IMR-90 (cell line): ENCODE measurements at regions not wholly inside any gene's neighbourhood (a gene's known extent, or its start where the extent isn't known, plus 50 kb on each side); places are given as distances from the start of the nearest gene placed in this dataset.

Experiments
- ATAC-seq: fragments of 200-7000 bp; cut with Tn5 transposase; 2 replicates; pipeline ENCODE4 v1.9.1; 2020; ENCODE audit warnings: low read depth, mild to moderate bottlenecking, moderate library complexity
- BruUV-seq: library from RNA; stranded (reverse); fragments of 400-500 nt; replicated peaks from 2 replicates; lab custom pipeline; 2021; lab: Mats Ljungman, UMichigan
- CTCF ChIA-PET: fragments of 300-600 bp; formaldehyde crosslinking; extraction: SDS; loops from one replicate; lab custom pipeline; 2021; ENCODE audit warnings: antibody characterized with exemption; lab: Yijun Ruan, JAX
- POLR2A ChIA-PET: fragments of 300-600 bp; sonication (Branson Sonifier 250); formaldehyde crosslinking; loops from one replicate; lab custom pipeline; 2022; ENCODE audit warnings: antibody characterized with exemption; ENCODE audit not compliant: unreplicated experiment; lab: Charles Lee
- DNase-seq: peaks from one replicate; pipeline ENCODE4 v3.0.0; 2013
- H2AFZ ChIP-seq: replicated peaks from 2 replicates; pipeline ENCODE3; 2013; ENCODE audit warnings: low read length, mild to moderate bottlenecking; ENCODE audit not compliant: poor library complexity
- H2AK5ac ChIP-seq: 2 replicates; pipeline ENCODE4 v1.6.1; 2013; ENCODE audit warnings: low read depth, low read length, inconsistent platforms
- H2AK9ac ChIP-seq: replicated peaks from 2 replicates; pipeline ENCODE3; 2013; ENCODE audit warnings: mild to moderate bottlenecking, low read depth, low read length, moderate library complexity; ENCODE audit not compliant: poor library complexity
- H2BK120ac ChIP-seq: 2 replicates; pipeline ENCODE4 v1.6.1; 2013; ENCODE audit warnings: low read depth, low read length, inconsistent platforms
- H2BK15ac ChIP-seq: 3 replicates; pipeline ENCODE4 v1.6.1; 2013; ENCODE audit warnings: low read depth, low read length, inconsistent platforms
- H2BK20ac ChIP-seq: 2 replicates; pipeline ENCODE4 v1.6.1; 2013; ENCODE audit warnings: low read depth, mild to moderate bottlenecking, inconsistent platforms, low read length, moderate library complexity
- H2BK5ac ChIP-seq: 2 replicates; pipeline ENCODE4 v1.6.1; 2013; ENCODE audit warnings: mild to moderate bottlenecking, low read depth, low read length, inconsistent platforms; ENCODE audit not compliant: poor library complexity, severe bottlenecking
- H3K14ac ChIP-seq: replicated peaks from 2 replicates; pipeline ENCODE4 v1.6.1; 2013; ENCODE audit warnings: low read depth, low read length, inconsistent platforms
- H3K18ac ChIP-seq: 2 replicates; pipeline ENCODE4 v1.6.1; 2013; ENCODE audit warnings: low read depth, low read length, control low read depth
- H3K23ac ChIP-seq: 2 replicates; pipeline ENCODE4 v1.6.1; 2013; ENCODE audit warnings: low read depth, low read length, inconsistent platforms
- H3K27ac ChIP-seq: 2 replicates; pipeline ENCODE4 v1.5.1; 2013; ENCODE audit warnings: mild to moderate bottlenecking, control low read depth, low read length; ENCODE audit not compliant: insufficient read depth
- H3K27me3 ChIP-seq: 2 replicates; pipeline ENCODE4 v1.6.1; 2013; ENCODE audit warnings: low read length; ENCODE audit not compliant: control insufficient read depth, insufficient read depth
- H3K36me3 ChIP-seq: 2 replicates; pipeline ENCODE4 v1.6.1; 2013; ENCODE audit warnings: low read length, mixed read lengths; ENCODE audit not compliant: control insufficient read depth, insufficient read depth
- H3K4ac ChIP-seq: 2 replicates; pipeline ENCODE4 v1.6.1; 2013; ENCODE audit warnings: low read depth, low read length, inconsistent platforms
- H3K4me1 ChIP-seq: 2 replicates; pipeline ENCODE4 v1.6.1; 2013; ENCODE audit warnings: low read length, mixed read lengths; ENCODE audit not compliant: control insufficient read depth, insufficient read depth
- H3K4me2 ChIP-seq: 2 replicates; pipeline ENCODE4 v1.6.1; 2013; ENCODE audit warnings: low read depth, mild to moderate bottlenecking, control low read depth, low read length, moderate library complexity
- H3K4me3 ChIP-seq: 2 replicates; pipeline ENCODE4 v1.5.1; 2013; ENCODE audit warnings: low read depth, mild to moderate bottlenecking, control low read depth, low read length, moderate library complexity; ENCODE audit not compliant: insufficient read depth
- H3K56ac ChIP-seq: 2 replicates; pipeline ENCODE4 v1.6.1; 2013; ENCODE audit warnings: low read length, inconsistent platforms; ENCODE audit not compliant: insufficient read depth; ENCODE audit errors: extremely low read depth
- H3K79me1 ChIP-seq, 2 experiments: 2 replicates each; pipeline ENCODE4 v1.6.1; 2013; ENCODE audit warnings: low read length in 2 of 2, inconsistent platforms in 1 of 2, low read depth in 1 of 2
- H3K9ac ChIP-seq: 2 replicates; pipeline ENCODE4 v1.6.1; 2013; ENCODE audit warnings: low read depth, low read length, control low read depth
- H3K9me1 ChIP-seq: 2 replicates; pipeline ENCODE4 v1.6.1; 2013; ENCODE audit warnings: low read length, inconsistent platforms; ENCODE audit not compliant: insufficient read depth
- H3K9me3 ChIP-seq: 2 replicates; pipeline ENCODE4 v1.6.1; 2013; ENCODE audit warnings: low read length; ENCODE audit not compliant: control insufficient read depth, insufficient read depth
- H4K20me1 ChIP-seq: 2 replicates; pipeline ENCODE4 v1.6.1; 2013; ENCODE audit warnings: low read length, inconsistent platforms; ENCODE audit not compliant: insufficient read depth
- H4K5ac ChIP-seq: 2 replicates; pipeline ENCODE4 v1.6.1; 2013; ENCODE audit warnings: mild to moderate bottlenecking, low read depth, low read length, control low read depth
- H4K8ac ChIP-seq, 2 experiments: 2 replicates each; pipeline ENCODE4 v1.6.1; 2013; ENCODE audit warnings: low read depth in 2 of 2, low read length in 2 of 2, control low read depth in 1 of 2, inconsistent platforms in 1 of 2
- H4K91ac ChIP-seq: 2 replicates; pipeline ENCODE4 v1.6.1; 2013; ENCODE audit warnings: low read depth, low read length, inconsistent platforms; ENCODE audit not compliant: insufficient read depth
- BHLHE40 ChIP-seq: fragments of 150-350 bp; IDR thresholded peaks from 2 replicates; pipeline ENCODE4 v1.6.1; 2016; ENCODE audit warnings: mild to moderate bottlenecking, low read depth, low read length
- CEBPB ChIP-seq: IDR thresholded peaks from 2 replicates; pipeline ENCODE4 v1.6.1; 2012; ENCODE audit warnings: low read depth, low read length, improper control_type of control experiment
- CHD1 ChIP-seq: IDR thresholded peaks from 2 replicates; pipeline ENCODE4 v1.6.1; 2012; ENCODE audit warnings: low read depth, low read length, improper control_type of control experiment
- FOS ChIP-seq: fragments of 150-350 bp; IDR thresholded peaks from 2 replicates; pipeline ENCODE4 v1.6.1; 2016; ENCODE audit warnings: low read depth, low read length
- MAFK ChIP-seq: IDR thresholded peaks from 2 replicates; pipeline ENCODE4 v1.6.1; 2012; ENCODE audit warnings: low read depth, low read length, improper control_type of control experiment
- MAZ ChIP-seq: IDR thresholded peaks from 2 replicates; pipeline ENCODE4 v1.6.1; 2012; ENCODE audit warnings: low read depth, mild to moderate bottlenecking, low read length, improper control_type of control experiment, moderate library complexity, borderline replicate concordance
- MXI1 ChIP-seq: IDR thresholded peaks from 2 replicates; pipeline ENCODE4 v1.6.1; 2012; ENCODE audit warnings: low read depth, mild to moderate bottlenecking, low read length, moderate library complexity, borderline replicate concordance
- NFE2L2 ChIP-seq: fragments of 150-350 bp; IDR thresholded peaks from 2 replicates; pipeline ENCODE4 v1.6.1; 2016; ENCODE audit warnings: low read depth, mild to moderate bottlenecking, low read length
- POLR2A ChIP-seq: IDR thresholded peaks from 2 replicates; pipeline ENCODE4 v1.6.1; 2012; ENCODE audit warnings: mild to moderate bottlenecking, low read depth, low read length
- RAD21 ChIP-seq: IDR thresholded peaks from 2 replicates; pipeline ENCODE4 v1.6.1; 2012; ENCODE audit warnings: low read length, improper control_type of control experiment
- RCOR1 ChIP-seq: IDR thresholded peaks from 2 replicates; pipeline ENCODE4 v1.6.1; 2012; ENCODE audit warnings: mild to moderate bottlenecking, low read length, improper control_type of control experiment; ENCODE audit not compliant: insufficient replicate concordance
- RFX5 ChIP-seq: IDR thresholded peaks from 2 replicates; pipeline ENCODE4 v1.8.0; 2012; ENCODE audit warnings: low read depth, mild to moderate bottlenecking, low read length, moderate library complexity
- SMC3 ChIP-seq: fragments of 150-350 bp; IDR thresholded peaks from 2 replicates; pipeline ENCODE4 v1.6.1; 2016; ENCODE audit warnings: low read depth, mild to moderate bottlenecking, antibody characterized with exemption, low read length, moderate library complexity
- USF2 ChIP-seq: fragments of 150-350 bp; IDR thresholded peaks from 2 replicates; pipeline ENCODE4 v1.6.1; 2017; ENCODE audit warnings: mild to moderate bottlenecking, antibody characterized with exemption, low read length, low read depth
- WGBS, 2 experiments: methylation state at CpG; one replicate each; pipeline versions ENCODE4 v1.1.5 to v1.1.7; 2013; ENCODE audit warnings: missing lambda C conversion rate in 2 of 2; ENCODE audit not compliant: insufficient read length in 1 of 2; ENCODE audit errors: extremely low coverage in 2 of 2; 5-methylcytosine and 5-hydroxymethylcytosine counted together
- dilution Hi-C: fragments of 300-500 bp; cut with HindIII; formaldehyde crosslinking; loops from one replicate; pipeline ENCODE4 v1.14.3; 2018; ENCODE audit warnings: low sequenced_read_pairs; ENCODE audit not compliant: unreplicated experiment
- in situ Hi-C: fragments of 300-500 bp; cut with MboI; formaldehyde crosslinking; loops from 3 replicates; pipeline ENCODE4 v1.14.3; 2019; ENCODE audit warnings: low sequenced_read_pairs, inconsistent platforms, mixed read lengths
- intact Hi-C: fragments of 100-400 bp; cut with micrococcal nuclease; formaldehyde crosslinking; loops from 2 replicates; pipeline ENCODE4 v1.10.0; 2022
- TF ChIP-seq, protein P1 (sequence below): fragments of 150-350 bp; IDR thresholded peaks from 2 replicates; pipeline ENCODE4 v1.6.1; 2016; ENCODE audit warnings: low read depth, mild to moderate bottlenecking, low read length, moderate library complexity, borderline replicate concordance
- TF ChIP-seq, protein P2 (sequence below): conservative IDR thresholded peaks from 2 replicates; pipeline ENCODE4 v1.5.1; 2012; ENCODE audit warnings: mild to moderate bottlenecking, low read depth, low read length, improper control_type of control experiment

DNA sequence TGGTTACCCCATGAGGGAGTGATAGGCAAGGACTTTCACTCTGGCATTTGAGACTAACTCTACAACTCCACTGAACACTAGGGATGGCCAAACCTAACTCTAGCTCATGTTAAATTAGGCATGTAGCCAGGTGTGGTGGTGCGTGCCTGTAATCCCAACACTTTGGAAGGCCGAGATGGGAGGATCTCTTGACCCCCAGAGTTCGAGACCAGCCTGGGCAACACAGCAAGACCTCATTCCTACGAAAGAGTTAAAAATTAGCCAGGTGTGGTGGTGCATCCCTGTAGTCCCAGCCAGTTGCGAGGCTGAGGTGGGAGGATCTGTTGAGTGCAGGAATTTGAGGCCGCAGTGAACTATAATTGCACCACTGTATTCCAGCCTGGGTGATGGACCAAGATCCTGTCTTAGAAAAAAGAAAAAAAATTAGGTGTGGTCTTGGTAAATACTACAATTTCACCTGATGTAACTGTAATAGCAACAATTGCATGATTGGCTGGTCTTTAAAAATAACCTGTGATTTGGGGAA is 81.2 kb upstream of the ARHGAP29 start:
- TF ChIP-seq FOS (no peak), RCOR1 (no peak), CEBPB (no peak), USF2 (no peak), RAD21 (no peak), POLR2A (no peak), RFX5 (no peak), NFE2L2 (no peak), MXI1 (no peak), MAZ (no peak), BHLHE40 (no peak), SMC3 (no peak), CHD1 (no peak), MAFK (no peak)
- TF ChIP-seq, protein P1, sequence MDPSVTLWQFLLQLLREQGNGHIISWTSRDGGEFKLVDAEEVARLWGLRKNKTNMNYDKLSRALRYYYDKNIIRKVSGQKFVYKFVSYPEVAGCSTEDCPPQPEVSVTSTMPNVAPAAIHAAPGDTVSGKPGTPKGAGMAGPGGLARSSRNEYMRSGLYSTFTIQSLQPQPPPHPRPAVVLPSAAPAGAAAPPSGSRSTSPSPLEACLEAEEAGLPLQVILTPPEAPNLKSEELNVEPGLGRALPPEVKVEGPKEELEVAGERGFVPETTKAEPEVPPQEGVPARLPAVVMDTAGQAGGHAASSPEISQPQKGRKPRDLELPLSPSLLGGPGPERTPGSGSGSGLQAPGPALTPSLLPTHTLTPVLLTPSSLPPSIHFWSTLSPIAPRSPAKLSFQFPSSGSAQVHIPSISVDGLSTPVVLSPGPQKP = no peak
- TF ChIP-seq, protein P2, sequence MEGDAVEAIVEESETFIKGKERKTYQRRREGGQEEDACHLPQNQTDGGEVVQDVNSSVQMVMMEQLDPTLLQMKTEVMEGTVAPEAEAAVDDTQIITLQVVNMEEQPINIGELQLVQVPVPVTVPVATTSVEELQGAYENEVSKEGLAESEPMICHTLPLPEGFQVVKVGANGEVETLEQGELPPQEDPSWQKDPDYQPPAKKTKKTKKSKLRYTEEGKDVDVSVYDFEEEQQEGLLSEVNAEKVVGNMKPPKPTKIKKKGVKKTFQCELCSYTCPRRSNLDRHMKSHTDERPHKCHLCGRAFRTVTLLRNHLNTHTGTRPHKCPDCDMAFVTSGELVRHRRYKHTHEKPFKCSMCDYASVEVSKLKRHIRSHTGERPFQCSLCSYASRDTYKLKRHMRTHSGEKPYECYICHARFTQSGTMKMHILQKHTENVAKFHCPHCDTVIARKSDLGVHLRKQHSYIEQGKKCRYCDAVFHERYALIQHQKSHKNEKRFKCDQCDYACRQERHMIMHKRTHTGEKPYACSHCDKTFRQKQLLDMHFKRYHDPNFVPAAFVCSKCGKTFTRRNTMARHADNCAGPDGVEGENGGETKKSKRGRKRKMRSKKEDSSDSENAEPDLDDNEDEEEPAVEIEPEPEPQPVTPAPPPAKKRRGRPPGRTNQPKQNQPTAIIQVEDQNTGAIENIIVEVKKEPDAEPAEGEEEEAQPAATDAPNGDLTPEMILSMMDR = no peak
- Histone ChIP-seq H3K4me1 (peaks cover 10% of the 10 kb centered on the region), H3K9ac (no peak overlapping the region), H3K27ac (no peak overlapping the region), H3K9me3 (no peaks in the 10 kb centered on the region), H3K18ac (no peak overlapping the region), H3K9me1 (peaks cover 7% of the 10 kb centered on the region; the same call in 1 of the 2 replicates), H3K36me3 (no peaks in the 10 kb centered on the region), H2BK15ac (no peak overlapping the region; the same call in 2 of the 3 replicates), H4K5ac (no peak overlapping the region), H2BK5ac (no peak overlapping the region), H3K56ac (no peak overlapping the region), H3K14ac (no peak overlapping the region), H3K27me3 (no peaks in the 10 kb centered on the region), H4K20me1 (no peaks in the 10 kb centered on the region), H4K8ac (peak overlapping the region in 1 of 2 experiments; percentile 9; a peak in 1 of 4 replicates), H2BK20ac (no peak overlapping the region), H4K91ac (no peak overlapping the region), H2AK5ac (peak overlapping the region; percentile 30; the same call in 1 of the 2 replicates), H2BK120ac (peak overlapping the region; percentile 12; the same call in 1 of the 2 replicates), H2AK9ac (no peak overlapping the region), H3K79me1 (no peaks in the 10 kb centered on the region), H3K23ac (0 out of 2 replicates have a peak overlapping the region, but pooled peaks have one; percentile 5), H3K4me2 (no peak overlapping the region), H3K4me3 (no peak overlapping the region), H2AFZ (no peak overlapping the region), H3K4ac (no peak overlapping the region)
- no TSS peak for BruUV-seq
- dilution Hi-C loops (no loop called here), in situ Hi-C loops (no loop called here), intact Hi-C loops (no loop called here)
- no CpG with 5 or more reads among the region's 6 CpGs for WGBS, 2 experiments
- no peak for ATAC-seq
- POLR2A ChIA-PET = no interaction called here
- DNase-seq = no peak
- CTCF ChIA-PET = interaction anchor here (1.2 kb wide), 1 partner anchor 17 kb away, joined by 5 read pairs; no protein-coding TSS in a partner anchor
